LNCAP (cell line): ENCODE measurements at regions not wholly inside any gene's neighbourhood (a gene's known extent, or its start where the extent isn't known, plus 50 kb on each side); places are given as distances from the start of the nearest gene placed in this dataset.

Source experiments
- CTCF ChIP-seq: fragments of 450-650 bp; IDR thresholded peaks from 2 replicates; pipeline ENCODE4 v1.5.1; 2017; ENCODE audit warnings: mild to moderate bottlenecking

DNA sequence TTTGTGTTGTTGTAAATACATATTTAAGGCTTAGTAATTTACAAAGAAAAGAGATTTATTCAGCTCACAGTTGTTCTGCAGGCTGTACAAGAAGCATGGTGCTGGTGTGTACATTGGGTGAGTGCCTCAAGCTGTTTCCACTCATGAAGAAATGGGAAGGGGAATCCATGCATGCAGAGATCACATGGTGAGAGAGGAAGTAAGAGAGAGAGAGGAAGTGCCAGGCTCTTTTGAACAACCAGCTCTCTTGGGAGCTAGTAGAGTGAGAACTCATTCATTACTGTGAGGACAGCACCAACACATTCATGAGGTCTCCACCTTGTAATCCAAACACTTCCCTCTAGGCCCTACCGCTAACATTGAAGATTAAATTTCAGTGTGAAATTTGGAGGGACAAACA, 909.2 kb downstream of the NSUN3 start:
- TF ChIP-seq CTCF: no peak

- TF ChIP-seq CTCF: no peak
These were observed 915.2 kb downstream of the NSUN3 start for GRCh38 chr3:94978084-94978483.

DNA sequence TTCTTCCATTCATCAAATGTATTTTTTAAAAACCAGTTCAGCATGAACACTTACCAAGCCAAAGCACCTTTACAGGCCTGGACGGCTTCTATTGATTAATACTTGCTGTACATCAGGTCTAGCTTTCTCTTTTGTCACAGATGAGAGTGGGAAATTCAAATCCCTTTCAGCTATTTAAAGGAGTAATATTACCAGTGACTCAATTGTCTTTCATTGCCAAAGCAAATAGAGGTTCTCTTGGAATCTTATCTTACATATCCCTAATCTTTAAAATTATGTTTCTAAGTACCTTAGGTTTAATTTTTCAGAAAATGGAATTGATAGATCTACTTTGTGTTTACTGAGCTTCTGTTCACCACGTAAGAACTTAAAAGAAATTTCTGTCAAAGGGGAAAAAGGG, 922.9 kb downstream of the NSUN3 start:
- no peak for TF ChIP-seq CTCF

GRCh38 chr3:94990952-94991705, 928.3 kb downstream of the NSUN3 start:
- TF ChIP-seq CTCF: peak; percentile 44; the same call in 1 of the 2 replicates

GRCh38 chr3:94996743-94997142, 933.9 kb downstream of the NSUN3 start:
- no peak for TF ChIP-seq CTCF

DNA sequence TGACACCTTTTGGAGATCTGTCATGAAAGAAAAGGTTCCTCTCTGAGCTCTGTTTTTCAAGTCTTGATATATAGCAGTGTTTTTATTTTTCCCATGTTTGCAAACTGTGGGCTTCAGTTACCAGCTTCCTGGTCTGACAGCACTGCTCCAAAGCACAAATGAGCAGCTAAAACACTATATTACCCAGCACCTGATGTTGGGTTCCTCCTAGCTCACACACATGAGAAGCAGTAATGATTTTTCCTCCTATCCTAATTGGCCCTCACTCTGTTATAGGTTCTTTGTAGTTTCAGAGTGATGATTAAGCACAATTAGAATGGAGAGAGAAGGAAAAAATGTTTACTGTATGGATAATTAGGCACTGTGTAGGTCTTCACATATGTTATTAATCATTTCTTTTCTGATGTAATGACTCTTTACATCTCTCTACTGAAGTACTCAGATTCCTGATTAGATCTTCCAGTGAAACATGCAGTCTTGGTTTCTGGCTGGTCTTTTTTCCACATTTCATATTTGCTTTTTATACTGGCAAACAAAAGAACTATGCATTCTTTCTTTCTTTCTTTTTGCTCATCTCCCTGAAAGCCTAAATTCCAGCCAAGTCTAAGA, 939.7 kb downstream of the NSUN3 start:
- no peak for TF ChIP-seq CTCF

GRCh38 chr3:95028688-95029087, 965.8 kb downstream of the NSUN3 start:
- no peak for TF ChIP-seq CTCF
